SK-N-SH (cell line): ENCODE measurements at regions not wholly inside any gene's neighbourhood (a gene's known extent, or its start where the extent isn't known, plus 50 kb on each side); places are given as distances from the start of the nearest gene placed in this dataset.

Experiments used
- CTCF ChIA-PET: fragments of 300-600, 350-600 bp; formaldehyde crosslinking; extraction: SDS; loops from one replicate; lab custom pipeline; 2021; lab: Yijun Ruan, JAX
- POLR2A ChIA-PET: fragments of 350-600 bp; sonication (Branson Sonifier 250); formaldehyde crosslinking; extraction: SDS; loops from one replicate; lab custom pipeline; 2020; ENCODE audit warnings: antibody characterized with exemption, inconsistent platforms; lab: Yijun Ruan, JAX
- DNase-seq: peaks from one replicate; pipeline ENCODE4 v3.0.0; 2012
- H2AFZ ChIP-seq: fragments of 200-600 bp; sonication (generic); 2 replicates; pipeline ENCODE4 v1.8.1; 2016; ENCODE audit warnings: antibody characterized with exemption, mild to moderate bottlenecking, low read depth
- H3F3A ChIP-seq: fragments of 200-600 bp; sonication (generic); replicated peaks from 2 replicates; pipeline ENCODE3; 2016; ENCODE audit warnings: antibody characterized with exemption, mild to moderate bottlenecking; ENCODE audit not compliant: insufficient read depth
- H3K27ac ChIP-seq, 2 experiments: fragments of 200-500 bp in 1 of 2; fragments of 200-600 bp in 1 of 2; sonication (Bioruptor generic) in 1 of 2; sonication (generic), shearing (Covaris generic) in 1 of 2; 2 replicates each; pipeline versions ENCODE4 v1.5.1 to v1.6.1; 2014 to 2016; ENCODE audit warnings: low read depth in 2 of 2, inconsistent platforms in 1 of 2, low read length in 1 of 2, mild to moderate bottlenecking in 1 of 2, mixed read lengths in 1 of 2
- H3K27me3 ChIP-seq: fragments of 200-600 bp; sonication (generic), shearing (Covaris generic); 2 replicates; pipeline ENCODE4 v1.6.1; 2016; ENCODE audit warnings: mixed run types; ENCODE audit not compliant: insufficient read depth
- H3K36me3 ChIP-seq, 2 experiments: fragments of 200-500 bp in 1 of 2; fragments of 200-600 bp in 1 of 2; sonication (Bioruptor generic) in 1 of 2; sonication (generic) in 1 of 2; replicated peaks in 1 of 2; 2 replicates each; pipeline versions ENCODE3 to v1.5.1; 2014 to 2016; ENCODE audit warnings: low read length in 1 of 2, mild to moderate bottlenecking in 1 of 2; ENCODE audit not compliant: insufficient read depth in 2 of 2, control insufficient read depth in 1 of 2
- H3K4me1 ChIP-seq, 2 experiments: fragments of 200-500 bp in 1 of 2; fragments of 200-600 bp in 1 of 2; sonication (Bioruptor generic) in 1 of 2; sonication (generic), shearing (Covaris generic) in 1 of 2; 2 replicates each; pipeline versions ENCODE4 v1.5.1 to v1.6.1; 2014 to 2016; ENCODE audit warnings: low read depth in 1 of 2, low read length in 1 of 2, mixed run types in 1 of 2; ENCODE audit not compliant: insufficient read depth in 2 of 2, control insufficient read depth in 1 of 2
- H3K4me2 ChIP-seq: fragments of 200-600 bp; sonication (generic), shearing (Covaris generic); 2 replicates; pipeline ENCODE4 v1.6.1; 2017; ENCODE audit warnings: mixed run types
- H3K4me3 ChIP-seq, 2 experiments: fragments of 200-500 bp in 1 of 2; fragments of 200-600 bp in 1 of 2; sonication (Bioruptor generic) in 1 of 2; sonication (generic), shearing (Covaris generic) in 1 of 2; 2 replicates each; pipeline versions ENCODE4 v1.5.1 to v1.8.1; 2014 to 2016; ENCODE audit warnings: low read depth in 2 of 2, inconsistent platforms in 1 of 2, low read length in 1 of 2, mild to moderate bottlenecking in 1 of 2, mixed read lengths in 1 of 2, moderate library complexity in 1 of 2
- H3K79me2 ChIP-seq: fragments of 200-600 bp; sonication (generic); 2 replicates; pipeline ENCODE4 v1.8.1; 2017; ENCODE audit warnings: mild to moderate bottlenecking; ENCODE audit not compliant: insufficient read depth
- H3K9ac ChIP-seq: fragments of 200-600 bp; sonication (generic); 2 replicates; pipeline ENCODE4 v1.6.1; 2017; ENCODE audit warnings: mixed run types
- H3K9me2 ChIP-seq: fragments of 200-600 bp; sonication (generic); 2 replicates; pipeline ENCODE4 v1.6.1; 2017; ENCODE audit warnings: mixed run types
- H3K9me3 ChIP-seq: fragments of 200-600 bp; sonication (generic); 2 replicates; pipeline ENCODE4 v1.6.1; 2017; ENCODE audit warnings: mixed run types, mild to moderate bottlenecking, moderate library complexity
- H4K20me1 ChIP-seq: fragments of 200-600 bp; sonication (generic); 2 replicates; pipeline ENCODE4 v1.6.1; 2017; ENCODE audit warnings: mild to moderate bottlenecking, mixed run types; ENCODE audit not compliant: insufficient read depth
- CHD2 ChIP-seq: fragments of 150-350 bp; IDR thresholded peaks from 2 replicates; pipeline ENCODE4 v1.6.1; 2018; ENCODE audit warnings: low read length; ENCODE audit not compliant: partially characterized antibody
- EZH2phosphoT487 ChIP-seq: fragments of 200-600 bp; sonication (generic); IDR thresholded peaks from 2 replicates; pipeline ENCODE4 v1.6.1; 2017; ENCODE audit warnings: low read depth, mixed run types, mild to moderate bottlenecking, antibody characterized with exemption, moderate library complexity, borderline replicate concordance
- FOSL2 ChIP-seq: IDR thresholded peaks from 2 replicates; pipeline ENCODE4 v1.4.0; 2012; ENCODE audit warnings: low read depth, mild to moderate bottlenecking, moderate library complexity, borderline replicate concordance
- FOXJ3 ChIP-seq: sonication (generic); formaldehyde crosslinking; IDR thresholded peaks from 2 replicates; pipeline ENCODE4 v1.5.1; 2020; ENCODE audit warnings: mild to moderate bottlenecking, missing genetic modification reagents
- GABPA ChIP-seq: IDR thresholded peaks from 2 replicates; pipeline ENCODE4 v1.4.0; 2012; ENCODE audit warnings: low read depth, mild to moderate bottlenecking
- GATA2 ChIP-seq: sonication (generic); formaldehyde crosslinking; IDR thresholded peaks from 2 replicates; pipeline ENCODE4 v1.5.0; 2020; ENCODE audit warnings: mild to moderate bottlenecking, missing genetic modification reagents
- IRF3 ChIP-seq: fragments of 150-350 bp; IDR thresholded peaks from 2 replicates; pipeline ENCODE4 v1.6.1; 2016; ENCODE audit warnings: mild to moderate bottlenecking, low read depth, low read length
- JUND ChIP-seq: IDR thresholded peaks from 2 replicates; pipeline ENCODE4 v1.4.0; 2012
- MAX ChIP-seq: IDR thresholded peaks from 2 replicates; pipeline ENCODE4 v1.4.0; 2012; ENCODE audit warnings: low read depth
- MXI1 ChIP-seq: IDR thresholded peaks from 2 replicates; pipeline ENCODE4 v1.6.1; 2012; ENCODE audit warnings: mild to moderate bottlenecking, low read depth, low read length, improper control_type of control experiment
- PBX3 ChIP-seq: IDR thresholded peaks from 2 replicates; pipeline ENCODE4; 2012
- POLR2AphosphoS5 ChIP-seq: IDR thresholded peaks from 2 replicates; pipeline ENCODE4 v1.6.1; 2012; ENCODE audit warnings: low read depth, low read length
- RAD21 ChIP-seq: IDR thresholded peaks from 2 replicates; pipeline ENCODE4 v1.6.1; 2012; ENCODE audit warnings: mild to moderate bottlenecking, low read length
- RCOR1 ChIP-seq: fragments of 150-350 bp; IDR thresholded peaks from 2 replicates; pipeline ENCODE4 v1.6.1; 2017; ENCODE audit warnings: antibody characterized with exemption, low read length
- REST ChIP-seq: IDR thresholded peaks from 2 replicates; pipeline ENCODE4 v1.6.1; 2012; ENCODE audit warnings: mild to moderate bottlenecking, low read depth, low read length, moderate library complexity
- RFX5 ChIP-seq: IDR thresholded peaks from 2 replicates; pipeline ENCODE4 v1.6.1; 2012; ENCODE audit warnings: mild to moderate bottlenecking, improper control_type of control experiment, low read length
- RXRA ChIP-seq: IDR thresholded peaks from 2 replicates; pipeline ENCODE4 v1.4.0; 2012; ENCODE audit warnings: low read depth, mild to moderate bottlenecking, borderline replicate concordance
- SIN3A ChIP-seq: IDR thresholded peaks from 2 replicates; pipeline ENCODE4 v1.6.1; 2012; ENCODE audit warnings: low read depth, mild to moderate bottlenecking, low read length, moderate library complexity, borderline replicate concordance
- SMC3 ChIP-seq: IDR thresholded peaks from 2 replicates; pipeline ENCODE4 v1.6.1; 2012; ENCODE audit warnings: low read depth, low read length, improper control_type of control experiment
- TCF12 ChIP-seq: IDR thresholded peaks from 2 replicates; pipeline ENCODE4 v1.4.0; 2012
- TEAD4 ChIP-seq: IDR thresholded peaks from 2 replicates; pipeline ENCODE4 v1.4.0; 2012; ENCODE audit warnings: mild to moderate bottlenecking, borderline replicate concordance; ENCODE audit not compliant: insufficient read depth
- USF1 ChIP-seq: IDR thresholded peaks from 2 replicates; pipeline ENCODE4 v1.4.0; 2012; ENCODE audit warnings: low read depth, borderline replicate concordance
- YY1 ChIP-seq: IDR thresholded peaks from 2 replicates; pipeline ENCODE4 v1.4.0; 2012; ENCODE audit warnings: low read depth, mild to moderate bottlenecking
- WGBS: methylation state at CpG from one replicate; pipeline ENCODE4 v1.1.6; 2017; ENCODE audit warnings: low lambda C conversion rate; 5-methylcytosine and 5-hydroxymethylcytosine counted together

- H3K27ac ChIP-seq: no peak overlapping the region
- no peak overlapping the region for H3K4me2 ChIP-seq
- H3F3A ChIP-seq: no peaks in the 10 kb centered on the region
- H3K9ac ChIP-seq: no peak overlapping the region
- DNase-seq: no peak
- no peaks in the 10 kb centered on the region for H3K9me3 ChIP-seq
- no peaks in the 10 kb centered on the region; the same call in 1 of the 2 replicates for H3K27me3 ChIP-seq
- no peaks in the 10 kb centered on the region for H3K4me1 ChIP-seq
- H3K9me2 ChIP-seq: no peaks in the 10 kb centered on the region
- WGBS: 39% methylated on average over 4 of the region's 4 CpGs
- CTCF ChIA-PET: interaction anchor here (1.2 kb wide), 1 partner anchor 52 kb away, joined by 4 read pairs; no protein-coding TSS in a partner anchor
- no peaks in the 10 kb centered on the region for H3K36me3 ChIP-seq
- no peak overlapping the region for H2AFZ ChIP-seq
- H4K20me1 ChIP-seq: no peaks in the 10 kb centered on the region
- H3K79me2 ChIP-seq: no peaks in the 10 kb centered on the region
- no peak for TF ChIP-seq SMC3
- no peak for TF ChIP-seq FOXJ3 (CRISPR knock-in tag)
- no peak for TF ChIP-seq GATA2 (CRISPR knock-in tag)
- TF ChIP-seq TEAD4: no peak
- TF ChIP-seq POLR2AphosphoS5: no peak
- TF ChIP-seq CHD2: no peak
- TF ChIP-seq RCOR1: no peak
- TF ChIP-seq JUND: no peak
- no peak for TF ChIP-seq YY1
- no peak overlapping the region for H3K4me3 ChIP-seq
- POLR2A ChIA-PET: no interaction called here
Observed at GRCh38 chr21:17731554-17731953, 87.6 kb downstream of the C21orf91 start.

- no peak overlapping the region for H3K4me3 ChIP-seq
- H3K9me2 ChIP-seq: no peaks in the 10 kb centered on the region
- no peaks in the 10 kb centered on the region; the same call in 1 of the 2 replicates for H3K27me3 ChIP-seq
- CTCF ChIA-PET: no interaction called here
- no peak overlapping the region for H2AFZ ChIP-seq
- POLR2A ChIA-PET: no interaction called here
- H3K4me1 ChIP-seq: no peaks in the 10 kb centered on the region
- H3K9me3 ChIP-seq: no peaks in the 10 kb centered on the region
- no peaks in the 10 kb centered on the region for H3K36me3 ChIP-seq
- 100% methylated on average over 1 of the region's 1 CpG for WGBS
- H3K9ac ChIP-seq: no peak overlapping the region
- no peak overlapping the region for H3K27ac ChIP-seq
- H4K20me1 ChIP-seq: no peaks in the 10 kb centered on the region
- no peaks in the 10 kb centered on the region for H3K79me2 ChIP-seq
- no peak overlapping the region for H3K4me2 ChIP-seq
- H3F3A ChIP-seq: no peaks in the 10 kb centered on the region
- no peak for TF ChIP-seq MAX
- no peak for TF ChIP-seq RCOR1
- no peak for TF ChIP-seq PBX3
- TF ChIP-seq GATA2 (CRISPR knock-in tag): no peak
- TF ChIP-seq RFX5: no peak
- TF ChIP-seq MXI1: no peak
- TF ChIP-seq IRF3: no peak
- no peak for TF ChIP-seq CHD2
- TF ChIP-seq TEAD4: no peak
- TF ChIP-seq GABPA: no peak
- TF ChIP-seq POLR2AphosphoS5: no peak
- no peak for TF ChIP-seq JUND
- no peak for TF ChIP-seq REST
- TF ChIP-seq RAD21: no peak
- no peak for TF ChIP-seq SIN3A
- no peak for TF ChIP-seq USF1
- TF ChIP-seq FOSL2: no peak
- TF ChIP-seq TCF12: no peak
- no peak for TF ChIP-seq RXRA
- TF ChIP-seq EZH2phosphoT487: no peak
- no peak for DNase-seq
Observed at GRCh38 chr21:17730782-17731181, 88.4 kb downstream of the C21orf91 start.
